ENCODE measurements at regions not wholly inside any gene's neighbourhood (a gene's known extent, or its start where the extent isn't known, plus 50 kb on each side); places are given as distances from the start of the nearest gene placed in this dataset.
"Not testable (repeated sequence)": the region's sequence is repeated elsewhere in the genome, so short reads cannot be mapped to it uniquely, and the experiment has no call there.

DNA sequence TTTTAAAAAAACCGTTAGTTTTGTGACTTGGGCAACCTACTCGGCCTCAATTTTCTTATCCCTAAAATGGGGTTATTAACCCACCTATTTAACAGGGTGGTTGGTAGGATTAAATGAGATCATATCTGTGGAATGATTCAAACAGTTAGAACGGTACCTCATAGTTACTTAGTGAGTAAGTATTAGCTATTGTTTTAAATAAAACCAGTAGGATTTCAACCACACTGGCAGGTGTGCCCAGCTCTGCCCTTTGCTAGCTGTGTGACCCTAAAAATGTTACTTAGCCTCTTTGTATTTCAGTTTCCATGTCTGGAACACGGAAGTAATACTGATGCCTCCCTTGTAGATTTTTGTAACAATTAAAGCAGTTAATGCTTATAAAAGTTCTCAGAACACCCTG, 225.8 kb upstream of the SPRY1 start:
- Histone ChIP-seq H3K27ac (ENCODE audit: insufficient read depth in 1 of 2, low read depth in 1 of 2, low read length in 2 of 2, poor library complexity in 1 of 2, severe bottlenecking in 2 of 2) (no peak overlapping the region), H3K4me3 (ENCODE audit: control insufficient read depth in 1 of 7, extremely low read depth in 1 of 7, insufficient read depth in 4 of 7, low read depth in 2 of 7, low read length in 6 of 7) (no peak overlapping the region), H3K9me3 (ENCODE audit: control extremely low read depth in 1 of 5, control insufficient read depth in 4 of 5, insufficient read depth in 2 of 5, low read depth in 1 of 5, low read length in 4 of 5) (peaks cover 0 to 3% (median 0%) of the 10 kb centered on the region in 5 experiments), H3K27me3 (replicated peaks in 2 of 5; ENCODE audit: control insufficient read depth in 4 of 5, insufficient read depth in 5 of 5, low read length in 4 of 5) (no peaks in the 10 kb centered on the region), H3K4me1 (ENCODE audit: control extremely low read depth in 1 of 4, control insufficient read depth in 4 of 4, insufficient read depth in 4 of 4, low read length in 3 of 4) (peaks cover 0 to 4% (median 2%) of the 10 kb centered on the region in 4 experiments), H3K36me3 (ENCODE audit: control insufficient read depth in 4 of 4, insufficient read depth in 4 of 4, low read length in 3 of 4) (peaks cover 0 to 5% (median 0%) of the 10 kb centered on the region in 4 experiments)
- WGBS (ENCODE audit: insufficient coverage): no CpG with 5 or more reads among the region's 4 CpGs
- ChIA-PET POLR2A (no interaction called here), CTCF (no interaction called here)
- no peak for DNase-seq

DNA sequence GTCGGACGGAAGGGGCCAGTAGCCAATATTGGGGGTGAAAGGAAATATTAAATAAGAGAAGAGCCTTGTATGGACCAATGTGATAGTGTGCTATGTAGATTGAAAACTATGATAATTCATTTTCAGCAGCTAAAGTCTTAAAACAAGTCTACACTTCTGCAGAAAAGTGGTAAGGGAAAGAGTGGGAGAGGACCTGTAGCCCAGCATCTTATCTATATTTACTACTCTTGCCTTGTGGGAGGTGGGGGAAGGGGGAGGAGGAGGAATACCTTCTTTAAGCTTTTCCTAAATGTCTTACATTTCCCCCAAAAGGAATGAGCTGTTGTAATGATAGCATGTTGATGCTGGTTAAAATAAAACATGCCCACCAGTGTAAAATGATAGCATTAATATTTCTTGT, 220.0 kb upstream of the SPRY1 start:
- H3K4me1 ChIP-seq (ENCODE audit: control extremely low read depth in 1 of 4, control insufficient read depth in 4 of 4, insufficient read depth in 4 of 4, low read length in 3 of 4): no peaks in the 10 kb centered on the region
- ChIA-PET POLR2A (no interaction called here), CTCF (no interaction called here)
- H3K27me3 ChIP-seq (replicated peaks in 2 of 5; ENCODE audit: control insufficient read depth in 4 of 5, insufficient read depth in 5 of 5, low read length in 4 of 5): no peaks in the 10 kb centered on the region
- no CpG with 5 or more reads among the region's 2 CpGs for WGBS (ENCODE audit: insufficient coverage)
- peaks cover 0 to 2% (median 0%) of the 10 kb centered on the region in 5 experiments for H3K9me3 ChIP-seq (ENCODE audit: control extremely low read depth in 1 of 5, control insufficient read depth in 4 of 5, insufficient read depth in 2 of 5, low read depth in 1 of 5, low read length in 4 of 5)
- DNase-seq: no peak
- no peak overlapping the region for H3K27ac ChIP-seq (ENCODE audit: insufficient read depth in 1 of 2, low read depth in 1 of 2, low read length in 2 of 2, poor library complexity in 1 of 2, severe bottlenecking in 2 of 2)
- H3K36me3 ChIP-seq (ENCODE audit: control insufficient read depth in 4 of 4, insufficient read depth in 4 of 4, low read length in 3 of 4): no peaks in the 10 kb centered on the region
- no peak overlapping the region for H3K4me3 ChIP-seq (ENCODE audit: control insufficient read depth in 1 of 7, extremely low read depth in 1 of 7, insufficient read depth in 4 of 7, low read depth in 2 of 7, low read length in 6 of 7)

DNA sequence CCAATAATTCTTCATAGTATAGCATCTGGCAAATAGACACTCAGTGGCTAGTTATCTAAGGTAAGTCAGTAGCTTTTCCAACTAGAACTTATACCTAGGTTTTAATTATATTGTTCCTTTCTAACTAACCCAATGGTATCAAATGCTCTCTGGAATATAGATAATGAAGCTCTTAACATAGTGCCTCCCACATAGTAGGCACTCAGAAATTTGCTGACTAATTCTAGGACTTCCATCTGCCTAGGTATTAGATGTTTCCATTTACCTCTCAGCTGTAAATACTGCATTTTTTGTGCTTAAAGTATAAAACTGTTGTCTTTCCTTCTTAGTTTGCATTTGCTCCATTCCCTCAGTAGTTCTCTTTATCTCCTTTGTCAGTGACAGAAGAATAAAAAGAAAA, 214.3 kb upstream of the SPRY1 start:
- ChIA-PET POLR2A (no interaction called here), CTCF (interaction anchor here (1.1 kb wide), 2 partner anchors 9 to 72 kb away, joined by 3 read pairs; no protein-coding TSS in a partner anchor)
- H3K4me1 ChIP-seq (ENCODE audit: control extremely low read depth in 1 of 4, control insufficient read depth in 4 of 4, insufficient read depth in 4 of 4, low read length in 3 of 4): no peaks in the 10 kb centered on the region

DNA sequence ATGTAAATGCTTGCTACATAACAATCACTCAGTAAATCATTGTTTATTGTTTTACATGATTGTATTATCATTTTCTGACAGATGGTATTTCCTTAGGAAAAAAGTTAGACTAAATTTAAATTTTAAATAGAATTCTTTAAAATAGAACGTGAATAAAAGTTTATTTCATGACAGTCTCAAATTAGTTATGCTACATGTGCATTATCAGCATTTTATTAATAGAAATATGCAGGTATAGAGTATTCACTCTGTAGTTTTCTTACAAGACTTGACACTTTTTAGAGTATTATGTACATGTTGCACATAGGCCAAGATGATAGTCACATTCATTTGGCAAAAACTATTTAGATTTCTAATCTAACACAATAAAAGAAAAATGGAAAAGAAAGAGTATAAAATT, 213.3 kb upstream of the SPRY1 start:
- Histone ChIP-seq H3K9me3 (ENCODE audit: control extremely low read depth in 1 of 5, control insufficient read depth in 4 of 5, insufficient read depth in 2 of 5, low read depth in 1 of 5, low read length in 4 of 5) (no peaks in the 10 kb centered on the region), H3K27me3 (replicated peaks in 2 of 5; ENCODE audit: control insufficient read depth in 4 of 5, insufficient read depth in 5 of 5, low read length in 4 of 5) (no peaks in the 10 kb centered on the region), H3K4me3 (ENCODE audit: control insufficient read depth in 1 of 7, extremely low read depth in 1 of 7, insufficient read depth in 4 of 7, low read depth in 2 of 7, low read length in 6 of 7) (no peak overlapping the region), H3K4me1 (ENCODE audit: control extremely low read depth in 1 of 4, control insufficient read depth in 4 of 4, insufficient read depth in 4 of 4, low read length in 3 of 4) (no peaks in the 10 kb centered on the region), H3K27ac (ENCODE audit: insufficient read depth in 1 of 2, low read depth in 1 of 2, low read length in 2 of 2, poor library complexity in 1 of 2, severe bottlenecking in 2 of 2) (no peak overlapping the region), H3K36me3 (ENCODE audit: control insufficient read depth in 4 of 4, insufficient read depth in 4 of 4, low read length in 3 of 4) (no peaks in the 10 kb centered on the region)
- POLR2A ChIA-PET: no interaction called here
- no peak for DNase-seq
- CTCF ChIA-PET: interaction anchor here (1.1 kb wide), 1 partner anchor 8 kb away, joined by 3 read pairs; no protein-coding TSS in a partner anchor
- WGBS (ENCODE audit: insufficient coverage): no CpG with 5 or more reads among the region's 1 CpG

More for the DNA sequence above, 214.3 kb upstream of the SPRY1 start:
- Histone ChIP-seq H3K27me3 (replicated peaks in 2 of 5; ENCODE audit: control insufficient read depth in 4 of 5, insufficient read depth in 5 of 5, low read length in 4 of 5) (no peaks in the 10 kb centered on the region), H3K27ac (ENCODE audit: insufficient read depth in 1 of 2, low read depth in 1 of 2, low read length in 2 of 2, poor library complexity in 1 of 2, severe bottlenecking in 2 of 2) (no peak overlapping the region), H3K36me3 (ENCODE audit: control insufficient read depth in 4 of 4, insufficient read depth in 4 of 4, low read length in 3 of 4) (no peaks in the 10 kb centered on the region), H3K9me3 (ENCODE audit: control extremely low read depth in 1 of 5, control insufficient read depth in 4 of 5, insufficient read depth in 2 of 5, low read depth in 1 of 5, low read length in 4 of 5) (no peaks in the 10 kb centered on the region), H3K4me3 (ENCODE audit: control insufficient read depth in 1 of 7, extremely low read depth in 1 of 7, insufficient read depth in 4 of 7, low read depth in 2 of 7, low read length in 6 of 7) (no peak overlapping the region)
- no peak for DNase-seq

DNA sequence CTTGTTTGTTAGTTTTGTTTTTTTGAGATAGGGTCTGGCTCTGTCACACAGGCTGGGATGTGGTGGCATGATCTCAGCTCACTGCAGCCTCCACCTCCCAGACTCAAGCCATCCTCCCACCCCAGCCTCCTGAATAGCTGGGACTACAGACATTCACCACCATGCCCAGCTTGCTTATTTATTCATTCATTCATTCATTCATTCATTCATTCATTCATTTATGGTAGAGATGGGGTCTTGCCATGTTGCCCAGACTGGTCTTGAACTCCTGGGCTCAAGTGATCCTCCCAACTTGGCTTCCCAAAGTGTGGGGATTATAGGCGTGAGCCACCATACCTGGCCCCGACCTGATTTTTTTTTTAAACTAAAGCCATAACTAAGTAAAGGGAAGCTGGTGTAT, 212.8 kb upstream of the SPRY1 start:
- H3K27ac ChIP-seq (ENCODE audit: insufficient read depth in 1 of 2, low read depth in 1 of 2, low read length in 2 of 2, poor library complexity in 1 of 2, severe bottlenecking in 2 of 2); H3K36me3 ChIP-seq (ENCODE audit: control insufficient read depth in 4 of 4, insufficient read depth in 4 of 4, low read length in 3 of 4); H3K4me1 ChIP-seq (ENCODE audit: control extremely low read depth in 1 of 4, control insufficient read depth in 4 of 4, insufficient read depth in 4 of 4, low read length in 3 of 4); POLR2A ChIA-PET; H3K9me3 ChIP-seq (ENCODE audit: control extremely low read depth in 1 of 5, control insufficient read depth in 4 of 5, insufficient read depth in 2 of 5, low read depth in 1 of 5, low read length in 4 of 5); CTCF ChIA-PET; H3K27me3 ChIP-seq (replicated peaks in 2 of 5; ENCODE audit: control insufficient read depth in 4 of 5, insufficient read depth in 5 of 5, low read length in 4 of 5); H3K4me3 ChIP-seq (ENCODE audit: control insufficient read depth in 1 of 7, extremely low read depth in 1 of 7, insufficient read depth in 4 of 7, low read depth in 2 of 7, low read length in 6 of 7); DNase-seq: not testable (repeated sequence)
- WGBS (ENCODE audit: insufficient coverage): no CpG with 5 or more reads among the region's 2 CpGs

DNA sequence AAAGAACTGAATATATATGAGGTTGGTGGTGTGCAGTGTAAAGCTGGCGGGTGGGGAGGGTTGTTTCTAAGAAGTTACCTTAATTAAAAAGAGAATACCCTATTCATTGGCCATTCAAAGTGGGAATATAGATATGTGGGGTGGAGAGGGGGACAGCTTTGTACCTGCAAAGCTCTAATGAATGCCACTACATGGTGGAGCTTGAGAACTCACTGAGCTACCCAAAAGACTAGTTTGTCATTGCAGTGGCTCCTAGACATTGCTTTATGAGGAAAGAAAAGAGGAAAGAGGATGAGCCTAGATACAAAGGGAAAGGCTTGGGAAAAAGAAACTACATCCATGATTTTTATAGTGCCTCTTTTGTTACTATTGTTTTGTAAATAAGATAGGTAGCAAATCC, 209.9 kb upstream of the SPRY1 start:
- no peak for DNase-seq
- no peak overlapping the region for H3K4me3 ChIP-seq (ENCODE audit: control insufficient read depth in 1 of 7, extremely low read depth in 1 of 7, insufficient read depth in 4 of 7, low read depth in 2 of 7, low read length in 6 of 7)
- no peak overlapping the region for H3K27ac ChIP-seq (ENCODE audit: insufficient read depth in 1 of 2, low read depth in 1 of 2, low read length in 2 of 2, poor library complexity in 1 of 2, severe bottlenecking in 2 of 2)
- CTCF ChIA-PET: no interaction called here
- no peaks in the 10 kb centered on the region for H3K27me3 ChIP-seq (replicated peaks in 2 of 5; ENCODE audit: control insufficient read depth in 4 of 5, insufficient read depth in 5 of 5, low read length in 4 of 5)
- no peaks in the 10 kb centered on the region for H3K4me1 ChIP-seq (ENCODE audit: control extremely low read depth in 1 of 4, control insufficient read depth in 4 of 4, insufficient read depth in 4 of 4, low read length in 3 of 4)
- no peaks in the 10 kb centered on the region for H3K9me3 ChIP-seq (ENCODE audit: control extremely low read depth in 1 of 5, control insufficient read depth in 4 of 5, insufficient read depth in 2 of 5, low read depth in 1 of 5, low read length in 4 of 5)
- no peaks in the 10 kb centered on the region for H3K36me3 ChIP-seq (ENCODE audit: control insufficient read depth in 4 of 4, insufficient read depth in 4 of 4, low read length in 3 of 4)
- no CpG with 5 or more reads among the region's 1 CpG for WGBS (ENCODE audit: insufficient coverage)
- POLR2A ChIA-PET: no interaction called here

DNA sequence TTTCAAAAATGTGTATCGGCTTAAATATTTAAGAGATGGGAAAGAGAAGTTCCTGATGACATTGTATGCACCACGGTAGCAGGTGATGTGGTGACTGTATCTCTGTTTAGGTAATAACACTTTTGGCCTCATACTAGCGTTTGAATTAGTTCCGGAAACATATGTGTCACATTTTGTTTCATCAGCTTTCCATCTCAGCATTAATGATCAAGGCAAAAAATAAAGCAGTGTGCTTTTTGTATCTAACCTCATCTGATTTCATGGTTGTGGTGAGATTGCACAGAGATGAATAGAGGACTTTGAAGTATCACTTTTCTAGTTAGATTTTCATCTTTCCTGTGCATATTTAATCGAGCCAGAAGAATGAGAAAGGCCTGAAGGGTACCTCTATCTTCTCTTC, 206.4 kb upstream of the SPRY1 start:
- POLR2A ChIA-PET: no interaction called here
- H3K27ac ChIP-seq (ENCODE audit: insufficient read depth in 1 of 2, low read depth in 1 of 2, low read length in 2 of 2, poor library complexity in 1 of 2, severe bottlenecking in 2 of 2): no peak overlapping the region
- H3K27me3 ChIP-seq (replicated peaks in 2 of 5; ENCODE audit: control insufficient read depth in 4 of 5, insufficient read depth in 5 of 5, low read length in 4 of 5): no peaks in the 10 kb centered on the region
- no peak overlapping the region for H3K4me3 ChIP-seq (ENCODE audit: control insufficient read depth in 1 of 7, extremely low read depth in 1 of 7, insufficient read depth in 4 of 7, low read depth in 2 of 7, low read length in 6 of 7)
- no CpG with 5 or more reads among the region's 5 CpGs for WGBS (ENCODE audit: insufficient coverage)
- DNase-seq: no peak
- H3K4me1 ChIP-seq (ENCODE audit: control extremely low read depth in 1 of 4, control insufficient read depth in 4 of 4, insufficient read depth in 4 of 4, low read length in 3 of 4): no peaks in the 10 kb centered on the region
- CTCF ChIA-PET: no interaction called here
- H3K36me3 ChIP-seq (ENCODE audit: control insufficient read depth in 4 of 4, insufficient read depth in 4 of 4, low read length in 3 of 4): no peaks in the 10 kb centered on the region
- H3K9me3 ChIP-seq (ENCODE audit: control extremely low read depth in 1 of 5, control insufficient read depth in 4 of 5, insufficient read depth in 2 of 5, low read depth in 1 of 5, low read length in 4 of 5): no peaks in the 10 kb centered on the region

All from common myeloid progenitor, CD34-positive (primary cell).